IgD-negative memory B cell (primary cell): ENCODE measurements at regions not wholly inside any gene's neighbourhood (a gene's known extent, or its start where the extent isn't known, plus 50 kb on each side); places are given as distances from the start of the nearest gene placed in this dataset.

Experiments
- H3K27ac Mint-ChIP-seq, 3 donors: one replicate each; pipeline ENCODE4 v1.8.0; 2020 to 2022; ENCODE audit warnings: mild to moderate bottlenecking in 3 of 3, mixed read lengths in 3 of 3, moderate library complexity in 1 of 3
- H3K27me3 Mint-ChIP-seq: one replicate; pipeline ENCODE4 v1.8.0; 2021; ENCODE audit warnings: mixed read lengths
- H3K36me3 Mint-ChIP-seq: one replicate; pipeline ENCODE4 v1.8.0; 2020; ENCODE audit warnings: mild to moderate bottlenecking, mixed read lengths
- H3K4me1 Mint-ChIP-seq, 3 donors: one replicate each; pipeline ENCODE4 v1.8.0; 2020 to 2022; ENCODE audit warnings: mixed read lengths in 3 of 3, mild to moderate bottlenecking in 1 of 3
- H3K4me3 Mint-ChIP-seq, 4 donors: one replicate each; pipeline ENCODE4 v1.8.0; 2020 to 2022; ENCODE audit warnings: mild to moderate bottlenecking in 4 of 4, mixed read lengths in 4 of 4, moderate library complexity in 3 of 4
- H3K9me3 Mint-ChIP-seq, 3 donors: one replicate each; pipeline ENCODE4 v1.8.0; 2020 to 2021; ENCODE audit warnings: mixed read lengths in 3 of 3, mild to moderate bottlenecking in 1 of 3

DNA sequence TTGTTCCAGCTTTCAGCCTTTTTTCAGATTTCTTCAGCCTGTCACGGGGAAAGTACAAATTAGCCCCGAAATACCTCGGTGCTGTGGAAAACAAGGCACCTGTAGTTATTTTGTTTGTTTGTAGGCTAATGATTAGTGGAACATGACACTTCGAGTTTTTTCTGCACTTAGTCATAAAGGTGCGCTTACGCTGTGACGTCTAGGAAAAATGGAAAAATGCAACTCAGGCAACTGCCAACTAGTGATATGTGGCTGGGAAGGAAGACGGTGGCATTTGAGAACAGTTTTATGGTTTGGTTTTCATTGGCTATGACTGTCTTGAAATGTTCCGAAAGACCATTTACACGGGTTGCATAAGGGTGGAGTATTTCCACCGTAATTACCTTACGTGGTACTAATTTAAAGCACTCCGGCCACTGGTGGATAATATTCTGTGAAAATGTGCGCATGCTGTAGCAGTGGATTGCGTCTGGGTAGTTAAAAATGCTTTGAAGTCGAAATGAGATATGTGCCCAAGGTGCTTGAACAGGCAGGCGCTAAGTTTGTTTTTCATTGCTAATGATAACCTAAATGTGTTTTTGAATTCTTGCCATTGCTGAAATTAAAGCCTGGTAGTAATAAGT, 94.5 kb upstream of the CELF2 start:
- peaks cover 2% of the 10 kb centered on the region for H3K27me3 Mint-ChIP-seq
- no peaks in the 10 kb centered on the region for H3K4me1 Mint-ChIP-seq
- H3K4me3 Mint-ChIP-seq, result no peak overlapping the region
- H3K9me3 Mint-ChIP-seq, result no peaks in the 10 kb centered on the region
- H3K36me3 Mint-ChIP-seq, result peaks cover 2% of the 10 kb centered on the region
- no peak overlapping the region for H3K27ac Mint-ChIP-seq

DNA sequence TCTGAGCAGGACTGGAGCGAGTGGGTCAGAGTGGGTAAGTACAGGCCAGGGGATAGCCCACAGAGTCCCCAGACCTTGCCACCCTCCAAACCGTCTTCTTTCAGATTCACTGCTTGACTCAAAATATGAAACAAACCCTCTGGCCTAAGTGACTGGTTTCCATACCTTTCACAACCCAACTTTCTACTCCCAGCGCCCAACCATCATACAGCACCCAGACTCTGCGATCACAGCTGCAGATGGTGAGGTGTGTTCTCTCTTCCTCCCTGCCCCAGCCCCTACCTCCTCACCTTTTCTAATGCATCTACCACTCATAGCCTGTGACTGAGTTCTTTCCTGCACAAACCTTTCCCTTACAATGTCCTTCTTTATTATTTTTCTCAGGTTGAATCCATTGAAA, 92.0 kb upstream of the CELF2 start:
- H3K27me3 Mint-ChIP-seq, result no peaks in the 10 kb centered on the region
- H3K9me3 Mint-ChIP-seq, result no peaks in the 10 kb centered on the region
- no peak overlapping the region for H3K27ac Mint-ChIP-seq
- H3K36me3 Mint-ChIP-seq, result peaks cover 2% of the 10 kb centered on the region
- no peak overlapping the region for H3K4me3 Mint-ChIP-seq
- H3K4me1 Mint-ChIP-seq, result no peaks in the 10 kb centered on the region

DNA sequence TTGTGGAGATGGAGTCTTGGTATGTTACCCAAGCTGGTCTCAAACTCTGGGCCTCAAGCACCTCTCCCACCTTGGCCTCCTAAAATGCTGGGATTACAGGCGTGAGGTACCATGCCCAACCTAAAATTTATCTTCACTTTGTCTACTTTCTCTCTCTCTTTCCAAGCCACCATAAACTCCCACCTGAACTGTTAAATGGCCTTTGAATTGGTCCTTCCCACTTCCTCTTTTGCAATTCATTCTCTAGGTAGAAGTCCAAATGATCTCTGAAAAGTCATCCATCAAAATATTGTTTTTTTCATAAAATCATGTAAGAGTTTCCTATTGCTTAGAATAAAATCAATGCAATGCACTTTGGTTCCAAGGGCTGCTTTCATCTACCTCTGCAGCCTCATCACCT, 90.1 kb upstream of the CELF2 start:
- Mint-ChIP-seq H3K9me3 (peaks cover 0 to under 1% (median 0%) of the 10 kb centered on the region in 3 donors), H3K27ac (no peak overlapping the region), H3K4me3 (no peak overlapping the region), H3K4me1 (no peaks in the 10 kb centered on the region), H3K27me3 (peaks cover 1% of the 10 kb centered on the region), H3K36me3 (peaks cover 2% of the 10 kb centered on the region)

DNA sequence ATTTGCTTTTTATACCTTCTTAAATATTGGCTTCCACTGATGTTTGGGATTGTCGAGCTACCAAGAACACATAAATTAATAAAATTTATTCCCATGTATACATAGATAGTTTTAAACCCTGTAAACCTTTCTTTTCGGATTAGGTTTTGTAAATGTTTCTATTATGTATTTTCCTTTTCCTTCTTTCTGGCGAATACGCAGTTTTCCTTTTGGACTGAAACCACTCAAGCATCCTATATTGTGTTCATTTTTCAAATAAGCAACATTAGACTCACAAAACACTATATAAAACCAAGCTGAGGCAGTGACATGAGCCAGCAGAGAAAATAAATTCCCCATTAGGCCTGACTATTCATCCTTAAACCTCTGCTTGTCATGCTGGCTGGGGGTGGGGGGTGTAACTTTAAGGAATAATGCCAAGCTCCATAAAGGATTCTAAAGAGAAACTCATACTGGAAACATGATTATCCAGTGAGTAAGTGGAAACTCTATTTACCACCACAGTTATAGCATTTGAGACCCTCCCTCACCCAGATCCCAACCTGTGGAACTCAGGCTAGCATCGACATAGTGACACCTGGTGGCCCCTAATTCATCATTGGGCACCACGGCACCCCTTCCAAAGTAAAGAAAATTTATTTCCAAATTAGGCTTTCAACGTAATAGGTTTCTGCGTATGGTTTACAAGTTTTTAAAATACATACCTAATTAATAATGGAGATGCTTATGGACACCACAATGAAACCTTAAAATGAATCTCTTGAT, 86.5 kb upstream of the CELF2 start:
- Mint-ChIP-seq H3K27ac (no peak overlapping the region), H3K9me3 (peaks cover 0 to 2% (median 0%) of the 10 kb centered on the region in 3 donors), H3K4me1 (no peaks in the 10 kb centered on the region), H3K27me3 (peaks cover 5% of the 10 kb centered on the region), H3K4me3 (no peak overlapping the region), H3K36me3 (peaks cover 1% of the 10 kb centered on the region)

DNA sequence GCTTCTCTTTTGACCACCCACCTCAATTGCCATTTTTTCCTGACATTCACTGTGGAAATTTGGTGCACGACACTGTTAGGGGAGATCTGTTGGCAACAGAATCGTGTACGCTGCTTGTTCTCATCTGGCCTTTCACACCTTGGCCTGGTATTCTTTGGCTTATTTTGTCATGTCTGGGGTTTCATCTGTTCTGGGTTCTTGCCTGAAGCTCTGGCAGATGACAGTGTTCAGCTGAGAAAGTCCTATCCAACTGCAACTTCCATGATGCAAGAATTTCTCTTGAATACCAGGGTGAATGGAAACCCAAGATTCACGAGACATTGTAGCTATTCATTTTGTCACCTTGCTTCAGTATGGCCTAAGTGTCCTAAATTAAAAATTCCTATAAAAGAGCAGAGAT, 82.6 kb upstream of the CELF2 start:
- Mint-ChIP-seq H3K27ac (no peak overlapping the region), H3K9me3 (peaks cover 0 to 2% (median 0%) of the 10 kb centered on the region in 3 donors), H3K4me3 (no peak overlapping the region), H3K27me3 (peaks cover 9% of the 10 kb centered on the region), H3K36me3 (no peaks in the 10 kb centered on the region), H3K4me1 (no peaks in the 10 kb centered on the region)

DNA sequence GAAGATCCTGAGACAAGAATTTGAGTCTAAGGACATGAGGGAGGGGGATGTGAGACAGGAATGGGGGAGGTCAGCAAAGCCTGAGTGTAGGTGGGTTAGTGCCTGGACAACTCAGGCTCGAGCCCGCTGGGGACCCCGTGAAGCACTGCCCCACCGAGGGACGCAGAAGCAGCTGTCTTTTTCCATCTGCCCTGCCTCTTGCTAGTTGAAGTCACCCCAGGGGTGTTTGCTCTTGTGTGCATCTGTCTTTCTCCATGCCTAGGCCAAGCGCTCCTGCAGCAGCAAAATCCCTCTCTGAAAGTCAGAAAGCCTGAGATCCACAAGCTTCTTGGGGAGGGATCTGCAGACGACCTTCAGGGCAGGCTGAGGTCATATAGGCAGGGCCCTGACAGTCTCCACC, 79.0 kb upstream of the CELF2 start:
- H3K4me3 Mint-ChIP-seq, result no peak overlapping the region
- H3K27me3 Mint-ChIP-seq, result peaks cover 5% of the 10 kb centered on the region
- peak overlapping the region in 1 of 3 donors; percentile 42 for H3K27ac Mint-ChIP-seq
- H3K9me3 Mint-ChIP-seq, result peaks cover 4 to 12% (median 6%) of the 10 kb centered on the region in 3 donors
- H3K36me3 Mint-ChIP-seq, result peaks cover 2% of the 10 kb centered on the region
- no peaks in the 10 kb centered on the region for H3K4me1 Mint-ChIP-seq

DNA sequence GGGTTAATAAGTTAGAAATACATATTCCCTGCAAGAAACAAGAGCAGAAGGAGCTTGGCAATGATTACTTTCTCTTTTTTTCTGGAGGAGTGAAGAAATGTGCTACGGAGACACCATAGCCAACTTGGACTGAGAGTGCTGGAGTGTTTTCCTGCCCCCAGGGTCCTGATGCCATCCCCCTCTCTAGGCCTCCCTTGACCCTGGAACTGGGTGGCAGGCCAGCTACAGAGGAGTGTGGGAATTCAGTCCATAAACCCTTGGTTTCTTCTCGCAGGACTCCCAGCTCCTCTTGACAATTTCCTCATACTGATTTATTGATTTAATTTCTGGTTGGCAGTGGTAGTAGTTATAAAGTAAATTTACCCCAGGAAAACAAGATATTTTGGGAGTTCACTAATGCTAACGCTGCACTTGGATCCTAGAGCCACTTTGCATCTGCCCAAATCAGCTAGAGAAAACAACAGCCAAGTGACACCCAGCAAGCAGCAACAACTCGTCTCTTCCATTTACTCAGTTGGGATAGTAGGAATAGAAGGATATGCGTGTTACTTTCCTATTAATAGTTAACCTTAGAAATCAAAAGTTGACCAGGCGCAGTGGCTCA, 76.4 kb upstream of the CELF2 start:
- Mint-ChIP-seq H3K27me3 (peaks cover 18% of the 10 kb centered on the region), H3K4me1 (no peaks in the 10 kb centered on the region), H3K27ac (no peak overlapping the region), H3K4me3 (no peak overlapping the region), H3K9me3 (peaks cover 4 to 12% (median 11%) of the 10 kb centered on the region in 3 donors), H3K36me3 (peaks cover 2% of the 10 kb centered on the region)

DNA sequence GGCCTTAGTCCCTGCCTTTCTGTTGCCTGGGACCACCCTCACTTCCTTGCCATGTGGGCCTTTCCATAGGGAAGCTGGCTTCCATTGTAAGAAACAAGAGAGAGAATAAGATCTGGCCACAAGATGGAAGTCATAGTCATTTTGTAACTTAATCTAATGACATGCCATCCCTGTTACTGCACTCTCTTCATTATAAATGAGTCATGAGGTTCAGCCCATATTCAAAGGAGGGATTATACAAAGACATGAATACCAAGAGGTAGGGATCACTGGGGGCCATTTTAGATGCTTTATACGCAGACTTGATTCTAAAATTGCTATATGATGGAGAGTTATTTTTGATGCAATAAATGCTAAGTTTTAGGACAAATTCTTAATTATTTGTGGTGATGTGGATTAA, 75.2 kb upstream of the CELF2 start:
- peaks cover 4 to 12% (median 11%) of the 10 kb centered on the region in 3 donors for H3K9me3 Mint-ChIP-seq
- H3K27me3 Mint-ChIP-seq, result peaks cover 15% of the 10 kb centered on the region
- H3K4me1 Mint-ChIP-seq, result no peaks in the 10 kb centered on the region
- no peak overlapping the region for H3K27ac Mint-ChIP-seq
- no peak overlapping the region for H3K4me3 Mint-ChIP-seq
- peaks cover 2% of the 10 kb centered on the region for H3K36me3 Mint-ChIP-seq

DNA sequence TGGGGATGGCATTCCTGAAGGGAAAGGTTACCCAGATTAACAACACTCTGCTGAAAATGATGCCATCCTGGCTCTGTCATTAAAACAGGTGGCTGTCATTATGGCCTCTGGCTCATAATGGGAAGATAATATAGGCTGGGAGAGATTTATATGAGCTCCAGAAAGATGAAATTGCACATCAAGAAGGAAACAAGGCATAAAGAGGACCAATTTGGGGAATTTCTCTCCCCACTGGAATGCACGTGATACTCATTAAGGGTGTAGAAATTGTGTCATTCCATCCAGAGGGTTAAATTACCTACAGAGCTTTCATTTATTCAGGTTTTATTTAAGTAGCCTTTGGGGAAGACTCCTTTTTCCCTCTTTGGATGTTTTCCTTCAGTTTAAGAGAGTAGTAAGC, 71.6 kb upstream of the CELF2 start:
- H3K36me3 Mint-ChIP-seq, result peaks cover 2% of the 10 kb centered on the region

DNA sequence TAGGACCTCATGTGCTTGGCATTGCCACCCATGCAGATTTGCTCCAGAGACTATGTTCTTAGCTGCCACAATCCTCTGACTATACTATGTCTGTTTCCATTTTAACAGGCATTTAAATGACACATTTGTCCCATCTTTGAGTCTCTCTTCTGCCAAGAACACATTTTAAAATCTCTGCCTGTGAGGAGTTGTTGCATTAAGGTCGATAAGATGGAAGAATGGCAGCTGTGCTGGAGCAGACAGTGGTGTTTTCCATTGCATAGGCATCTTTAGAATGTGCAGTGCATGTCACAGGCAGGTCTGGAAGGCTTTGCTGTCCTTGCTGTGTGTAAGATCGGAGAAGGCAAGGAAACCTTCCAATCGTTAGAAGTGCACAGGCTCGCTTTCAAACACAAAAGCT, 70.9 kb upstream of the CELF2 start:
- peaks cover 2% of the 10 kb centered on the region for H3K36me3 Mint-ChIP-seq
- H3K27ac Mint-ChIP-seq, result no peak overlapping the region
- H3K4me3 Mint-ChIP-seq, result no peak overlapping the region
- peaks cover 4 to 8% (median 8%) of the 10 kb centered on the region in 3 donors for H3K9me3 Mint-ChIP-seq
- H3K27me3 Mint-ChIP-seq, result peaks cover 20% of the 10 kb centered on the region
- no peaks in the 10 kb centered on the region for H3K4me1 Mint-ChIP-seq

More for the DNA sequence above, 71.6 kb upstream of the CELF2 start:
- H3K27ac Mint-ChIP-seq, result no peak overlapping the region
- H3K9me3 Mint-ChIP-seq, result peaks cover 4 to 11% (median 8%) of the 10 kb centered on the region in 3 donors
- no peak overlapping the region for H3K4me3 Mint-ChIP-seq
- no peaks in the 10 kb centered on the region for H3K4me1 Mint-ChIP-seq
- H3K27me3 Mint-ChIP-seq, result peaks cover 20% of the 10 kb centered on the region

DNA sequence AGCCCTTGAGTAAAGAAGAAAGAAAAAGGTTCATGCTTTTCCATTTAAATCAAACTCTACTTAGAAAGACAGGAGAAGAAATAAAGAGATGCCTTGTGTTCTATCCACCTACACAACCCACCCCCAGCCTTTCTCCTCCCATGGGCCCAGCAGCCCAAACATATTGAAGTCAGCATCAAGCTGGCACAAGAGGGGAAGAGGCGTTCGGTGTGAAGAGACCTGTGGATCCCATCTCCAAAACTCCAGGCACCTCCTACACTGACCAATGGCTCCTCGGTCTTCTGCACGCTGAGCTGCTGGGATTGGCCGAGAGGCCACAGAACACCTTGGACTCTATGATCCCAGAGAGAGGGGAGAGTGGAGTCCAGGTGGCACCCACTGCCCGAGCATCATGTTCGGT, 66.0 kb upstream of the CELF2 start:
- Mint-ChIP-seq H3K27ac (no peak overlapping the region), H3K36me3 (peaks cover 4% of the 10 kb centered on the region), H3K9me3 (no peaks in the 10 kb centered on the region), H3K4me3 (no peak overlapping the region), H3K27me3 (peaks cover 8% of the 10 kb centered on the region), H3K4me1 (no peaks in the 10 kb centered on the region)

DNA sequence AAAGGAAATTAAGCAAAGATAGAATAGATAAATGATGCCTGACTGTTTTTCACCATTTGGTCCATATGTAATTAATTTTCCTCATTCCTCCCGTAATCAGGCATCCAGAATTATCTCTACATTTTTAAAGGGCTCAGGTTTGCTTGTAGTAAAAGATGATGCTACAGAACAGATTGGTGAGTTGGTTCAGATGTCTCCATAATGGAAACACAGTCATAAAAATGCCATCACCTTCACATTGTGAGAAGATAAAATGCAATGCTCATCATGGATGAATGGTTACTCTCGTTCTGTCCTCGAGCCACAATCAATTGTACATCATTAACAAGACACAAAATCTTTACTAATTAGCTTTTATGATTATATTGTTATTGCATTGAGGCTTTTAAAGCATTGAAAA, 64.9 kb upstream of the CELF2 start:
- Mint-ChIP-seq H3K9me3 (no peaks in the 10 kb centered on the region), H3K27me3 (peaks cover 9% of the 10 kb centered on the region), H3K27ac (no peak overlapping the region), H3K36me3 (peaks cover 4% of the 10 kb centered on the region), H3K4me1 (no peaks in the 10 kb centered on the region), H3K4me3 (no peak overlapping the region)

DNA sequence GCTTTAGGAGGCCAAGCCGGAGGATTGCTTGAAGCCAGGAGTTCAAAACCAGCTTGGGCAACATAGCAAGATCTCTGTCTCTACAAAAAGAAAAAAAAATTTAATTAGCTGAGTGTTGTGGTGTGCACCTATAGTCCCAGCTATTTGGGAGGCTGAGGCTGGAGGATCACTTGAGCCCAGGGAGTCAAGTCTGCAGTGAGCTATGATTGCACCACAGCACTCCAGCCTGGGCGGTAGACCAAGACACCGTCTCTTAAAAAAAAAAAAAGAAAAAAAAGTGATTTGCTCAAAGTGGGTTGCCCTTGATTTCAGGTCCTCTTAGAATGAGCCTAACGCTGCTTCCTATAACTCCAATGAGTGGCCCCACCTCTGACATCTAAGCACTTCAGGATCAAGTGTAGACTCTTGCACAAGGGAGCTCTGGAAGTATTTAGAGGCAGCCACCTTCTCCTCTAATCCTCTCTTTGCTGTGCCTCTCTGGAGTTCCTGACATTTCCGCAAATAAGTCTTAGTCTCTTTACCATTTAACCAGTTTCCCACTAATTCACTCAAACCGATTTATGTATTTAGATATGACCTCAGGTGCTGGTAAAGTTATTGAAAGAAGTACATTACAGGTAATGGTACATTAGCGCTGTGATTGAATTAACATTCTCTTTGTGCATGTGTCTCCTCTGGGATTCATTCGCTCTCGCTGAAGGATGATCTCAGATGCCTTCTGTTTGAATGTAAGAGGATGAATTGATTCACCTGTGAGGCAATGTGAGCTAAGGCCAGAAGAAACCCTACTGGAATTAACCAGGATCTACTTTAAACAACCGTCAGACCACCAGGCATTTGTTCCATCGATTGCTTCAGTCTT, 60.8 kb upstream of the CELF2 start:
- Mint-ChIP-seq H3K36me3 (peaks cover 3% of the 10 kb centered on the region), H3K4me3 (no peak overlapping the region), H3K9me3 (peaks cover 0 to 1% (median 0%) of the 10 kb centered on the region in 3 donors), H3K27ac (no peak overlapping the region), H3K27me3 (peaks cover 7% of the 10 kb centered on the region), H3K4me1 (no peaks in the 10 kb centered on the region)

DNA sequence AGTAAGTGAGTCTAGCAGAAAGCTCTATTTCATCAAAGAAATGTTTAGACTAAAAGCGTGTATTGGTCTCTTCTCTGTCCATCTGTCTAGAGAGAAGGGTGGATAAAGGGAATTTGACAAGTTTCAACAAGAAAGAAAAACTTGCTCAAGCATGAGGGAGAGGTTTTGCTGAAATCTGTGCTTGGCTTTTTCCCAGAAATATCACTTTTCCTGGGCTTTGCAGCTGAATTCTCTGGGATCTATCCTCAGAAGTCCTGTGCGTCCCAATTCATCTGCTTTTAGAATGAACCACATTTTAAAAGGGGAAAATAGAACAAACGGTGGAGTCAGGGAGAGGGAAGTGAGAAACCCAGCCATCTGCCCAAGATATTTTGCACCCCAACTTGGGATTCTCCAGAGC, 59.6 kb upstream of the CELF2 start:
- H3K27me3 Mint-ChIP-seq, result peaks cover 4% of the 10 kb centered on the region
- H3K4me3 Mint-ChIP-seq, result no peak overlapping the region
- H3K27ac Mint-ChIP-seq, result no peak overlapping the region
- no peaks in the 10 kb centered on the region for H3K4me1 Mint-ChIP-seq
- H3K36me3 Mint-ChIP-seq, result peaks cover 3% of the 10 kb centered on the region
- H3K9me3 Mint-ChIP-seq, result peaks cover 0 to 1% (median 0%) of the 10 kb centered on the region in 3 donors

DNA sequence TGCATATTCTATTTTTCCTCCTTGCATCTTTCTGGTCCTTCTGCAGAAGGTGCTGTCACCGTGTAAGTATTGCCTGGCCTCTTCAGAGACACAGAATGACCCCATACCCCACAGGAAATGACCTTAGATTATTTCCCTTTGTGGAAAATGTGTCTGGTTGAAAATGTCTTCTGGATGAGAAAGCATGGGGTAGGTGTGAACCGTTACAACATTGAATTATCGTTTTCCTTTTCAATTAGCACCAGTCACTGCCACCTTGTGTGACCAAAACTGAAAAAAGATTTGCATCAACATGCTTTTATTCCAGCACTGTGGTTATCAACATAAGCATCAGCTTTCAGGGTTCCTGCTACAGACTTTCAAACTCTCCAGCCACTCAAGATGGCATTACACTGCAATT, 58.0 kb upstream of the CELF2 start:
- Mint-ChIP-seq H3K36me3 (peaks cover 3% of the 10 kb centered on the region), H3K4me1 (no peaks in the 10 kb centered on the region), H3K9me3 (peaks cover 0 to 1% (median 0%) of the 10 kb centered on the region in 3 donors), H3K4me3 (no peak overlapping the region), H3K27ac (no peak overlapping the region), H3K27me3 (peaks cover 6% of the 10 kb centered on the region)
